H1 (cell line): ENCODE measurements at regions not wholly inside any gene's neighbourhood (a gene's known extent, or its start where the extent isn't known, plus 50 kb on each side); places are given as distances from the start of the nearest gene placed in this dataset.

Source experiments
- CEBPB ChIP-seq: IDR thresholded peaks from 2 replicates; pipeline ENCODE4 v1.6.1; 2012; ENCODE audit warnings: low read depth, low read length
- CREB1 ChIP-seq: IDR thresholded peaks from 2 replicates; pipeline ENCODE4 v1.6.1; 2012; ENCODE audit warnings: inconsistent platforms
- EZH2 ChIP-seq: fragments of 200-600 bp; sonication (generic); IDR thresholded peaks from 2 replicates; pipeline ENCODE4 v1.7.1; 2012; ENCODE audit warnings: low read depth, mild to moderate bottlenecking, moderate library complexity, low read length, inconsistent platforms; ENCODE audit not compliant: severe bottlenecking
- JUN ChIP-seq: IDR thresholded peaks from 2 replicates; pipeline ENCODE4 v1.6.1; 2011; ENCODE audit warnings: low read depth, mild to moderate bottlenecking, improper control_type of control experiment, low read length
- KDM5A ChIP-seq: fragments of 200-600 bp; IDR thresholded peaks from 2 replicates; pipeline ENCODE4 v1.7.1; 2012; ENCODE audit warnings: mild to moderate bottlenecking, low read length, inconsistent platforms, mixed read lengths
- POLR2A ChIP-seq, 2 experiments: IDR thresholded peaks; 1 replicate in 1 of 2; 2 replicates in 1 of 2; pipeline ENCODE4 v1.6.1; 2011; ENCODE audit warnings: low read depth in 2 of 2, low read length in 2 of 2, mild to moderate bottlenecking in 2 of 2; ENCODE audit errors: control extremely low read depth in 1 of 2
- POLR2AphosphoS5 ChIP-seq: IDR thresholded peaks from 2 replicates; pipeline ENCODE4 v1.6.1; 2011; ENCODE audit warnings: low read depth, low read length
- RXRA ChIP-seq: IDR thresholded peaks from 2 replicates; pipeline ENCODE4 v1.6.1; 2011; ENCODE audit warnings: low read depth, mild to moderate bottlenecking, low read length, moderate library complexity; ENCODE audit not compliant: insufficient read depth
- SIN3A ChIP-seq, 2 experiments: IDR thresholded peaks in 1 of 2; conservative IDR thresholded peaks in 1 of 2; 2 replicates each; pipeline ENCODE4 v1.6.1; 2011 to 2012; ENCODE audit warnings: low read length in 2 of 2, improper control_type of control experiment in 1 of 2, low read depth in 1 of 2, mild to moderate bottlenecking in 1 of 2
- SP1 ChIP-seq: IDR thresholded peaks from 2 replicates; pipeline ENCODE4 v1.6.1; 2011; ENCODE audit warnings: low read depth, low read length
- TAF1 ChIP-seq: IDR thresholded peaks from 2 replicates; pipeline ENCODE4 v1.6.1; 2011; ENCODE audit warnings: mild to moderate bottlenecking, low read depth, low read length
- TF ChIP-seq, protein P1 (sequence below): IDR thresholded peaks from 2 replicates; pipeline ENCODE4 v1.6.1; 2012; ENCODE audit warnings: inconsistent platforms
- TF ChIP-seq, protein P2 (sequence below), 3 experiments: IDR thresholded peaks; 1 replicate in 2 of 3; 2 replicates in 1 of 3; pipeline versions ENCODE4 v1.5.1 to v1.6.1; 2011; ENCODE audit warnings: low read length in 3 of 3, mild to moderate bottlenecking in 3 of 3, inconsistent platforms in 2 of 3, low read depth in 1 of 3, moderate library complexity in 1 of 3; ENCODE audit not compliant: insufficient read depth in 1 of 3; ENCODE audit errors: control extremely low read depth in 1 of 3

DNA sequence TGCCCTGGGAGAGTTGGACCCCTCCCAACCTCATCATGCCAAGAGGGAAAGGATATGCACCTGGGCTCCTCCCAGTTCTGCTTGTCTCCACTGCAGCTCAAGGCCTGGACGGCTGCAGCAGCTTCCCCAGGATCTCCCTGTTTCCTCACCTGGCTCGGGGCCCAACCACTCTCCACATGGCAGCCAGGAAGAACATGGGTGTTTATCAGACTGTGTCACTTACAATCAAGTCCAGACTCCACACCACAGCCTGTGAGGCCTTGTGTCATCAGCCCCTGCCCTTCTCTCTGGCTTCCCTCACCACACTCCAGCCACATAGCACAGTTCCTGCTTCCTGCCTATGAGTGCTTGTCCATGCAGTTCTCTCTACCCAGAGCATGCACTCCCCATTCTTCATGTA lies 534.4 kb downstream of the EPHB1 start:
- TF ChIP-seq, protein P1, sequence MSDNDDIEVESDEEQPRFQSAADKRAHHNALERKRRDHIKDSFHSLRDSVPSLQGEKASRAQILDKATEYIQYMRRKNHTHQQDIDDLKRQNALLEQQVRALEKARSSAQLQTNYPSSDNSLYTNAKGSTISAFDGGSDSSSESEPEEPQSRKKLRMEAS, result no peak
- TF ChIP-seq EZH2, result no peak
- no peak for TF ChIP-seq SIN3A (conservative IDR thresholded peaks at IDR 0.05 in 1 of 2, IDR thresholded peaks at IDR 0.05 in 1 of 2; ENCODE audit: low read depth in 1 of 2, low read length in 2 of 2)
- TF ChIP-seq, protein P2, sequence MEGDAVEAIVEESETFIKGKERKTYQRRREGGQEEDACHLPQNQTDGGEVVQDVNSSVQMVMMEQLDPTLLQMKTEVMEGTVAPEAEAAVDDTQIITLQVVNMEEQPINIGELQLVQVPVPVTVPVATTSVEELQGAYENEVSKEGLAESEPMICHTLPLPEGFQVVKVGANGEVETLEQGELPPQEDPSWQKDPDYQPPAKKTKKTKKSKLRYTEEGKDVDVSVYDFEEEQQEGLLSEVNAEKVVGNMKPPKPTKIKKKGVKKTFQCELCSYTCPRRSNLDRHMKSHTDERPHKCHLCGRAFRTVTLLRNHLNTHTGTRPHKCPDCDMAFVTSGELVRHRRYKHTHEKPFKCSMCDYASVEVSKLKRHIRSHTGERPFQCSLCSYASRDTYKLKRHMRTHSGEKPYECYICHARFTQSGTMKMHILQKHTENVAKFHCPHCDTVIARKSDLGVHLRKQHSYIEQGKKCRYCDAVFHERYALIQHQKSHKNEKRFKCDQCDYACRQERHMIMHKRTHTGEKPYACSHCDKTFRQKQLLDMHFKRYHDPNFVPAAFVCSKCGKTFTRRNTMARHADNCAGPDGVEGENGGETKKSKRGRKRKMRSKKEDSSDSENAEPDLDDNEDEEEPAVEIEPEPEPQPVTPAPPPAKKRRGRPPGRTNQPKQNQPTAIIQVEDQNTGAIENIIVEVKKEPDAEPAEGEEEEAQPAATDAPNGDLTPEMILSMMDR (IDR thresholded peaks at IDR 0.05; ENCODE audit: control extremely low read depth in 1 of 3, insufficient read depth in 1 of 3, low read depth in 1 of 3, low read length in 3 of 3), result no peak
- TF ChIP-seq POLR2A (IDR thresholded peaks at IDR 0.05; ENCODE audit: control extremely low read depth in 1 of 2, low read depth in 2 of 2, low read length in 2 of 2), result no peak
- no peak for TF ChIP-seq POLR2AphosphoS5
- no peak for TF ChIP-seq SP1
- TF ChIP-seq CREB1, result no peak
- no peak for TF ChIP-seq JUN
- no peak for TF ChIP-seq CEBPB
- TF ChIP-seq RXRA, result no peak
- no peak for TF ChIP-seq KDM5A
- TF ChIP-seq TAF1, result no peak
